Body of pancreas (tissue), 4 donors: ENCODE measurements at regions not wholly inside any gene's neighbourhood (a gene's known extent, or its start where the extent isn't known, plus 50 kb on each side); places are given as distances from the start of the nearest gene placed in this dataset.

Source experiments
- ATAC-seq: fragments of 150-250 bp; one replicate; pipeline ENCODE4 v1.9.1; 2016
- DNase-seq, 4 donors: peaks; one replicate each; pipeline ENCODE4 v3.0.0-alpha.2; 2019
- H3K27ac ChIP-seq, 4 donors: fragments of 200-600 bp; sonication (generic); 1 replicate in 3 of 4; 2 replicates in 1 of 4; pipeline versions ENCODE4 v1.5.1 to v1.6.1; 2016 to 2019; ENCODE audit warnings: mild to moderate bottlenecking in 1 of 4, mixed read lengths in 1 of 4, moderate library complexity in 1 of 4
- H3K27me3 ChIP-seq, 2 donors: fragments of 200-600 bp; sonication (generic); one replicate each; pipeline ENCODE4 v1.6.0; 2016; ENCODE audit warnings: mild to moderate bottlenecking in 1 of 2
- H3K36me3 ChIP-seq, 2 donors: fragments of 200-600 bp; sonication (generic); replicated peaks in 1 of 2; 2 replicates each; pipeline ENCODE4 v1.5.1; 2016; ENCODE audit warnings: low read depth in 2 of 2; ENCODE audit not compliant: insufficient read depth in 1 of 2
- H3K4me1 ChIP-seq: fragments of 200-600 bp; sonication (generic); one replicate; pipeline ENCODE4 v1.6.0; 2016
- H3K4me3 ChIP-seq, 2 donors: fragments of 200-600 bp; sonication (generic); 1 replicate in 1 of 2; 2 replicates in 1 of 2; pipeline ENCODE4 v1.5.1; 2016 to 2019
- H3K9me3 ChIP-seq, 3 donors: fragments of 200-600 bp; sonication (generic); 1 replicate in 2 of 3; 2 replicates in 1 of 3; pipeline ENCODE4 v1.5.1; 2016
- POLR2A ChIP-seq, 3 donors: fragments of 450-650 bp; IDR thresholded peaks; one replicate each; pipeline ENCODE4 v1.6.1; 2016; ENCODE audit warnings: antibody characterized with exemption in 3 of 3, mild to moderate bottlenecking in 2 of 3
- WGBS, 2 donors: methylation state at CpG; one replicate each; pipeline ENCODE4 v1.1.5; 2017; 5-methylcytosine and 5-hydroxymethylcytosine counted together
- intact Hi-C: fragments of 100-400 bp; cut with DNase I; formaldehyde crosslinking; loops from one replicate; pipeline ENCODE4 v1.15.1; 2023
- TF ChIP-seq, protein P1 (sequence below), 7 experiments: fragments of 450-650 bp in 4 of 7; fragments of 200-600 bp in 3 of 7; sonication (generic) in 3 of 7; IDR thresholded peaks; one replicate each; pipeline ENCODE4 v1.5.1; 2016 to 2019; ENCODE audit warnings: antibody characterized with exemption in 7 of 7

DNA sequence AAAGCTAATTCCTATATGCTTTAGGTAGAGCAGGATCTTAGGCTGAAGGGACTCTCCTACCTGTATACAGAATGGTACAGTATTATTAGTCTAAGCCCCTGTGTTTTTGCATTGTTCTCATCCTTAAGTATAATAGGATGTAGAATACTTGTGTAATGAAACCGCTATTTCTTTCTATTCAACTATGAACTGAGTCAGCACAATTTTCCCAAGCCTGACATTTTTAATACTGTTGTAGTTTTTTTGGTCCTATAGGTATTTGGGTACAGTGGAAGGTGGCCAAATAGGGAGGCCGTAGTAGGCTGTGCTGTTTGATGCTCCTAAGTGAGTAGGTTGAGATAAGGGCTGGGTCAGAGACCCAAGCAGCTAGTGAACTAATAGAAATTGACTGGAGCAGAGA lies 205.1 kb downstream of the MACC1 start:
- WGBS, 2 donors, result 84 to 88% methylated on average over 2 of the region's 2 CpGs
- intact Hi-C loops, result no loop called here

DNA sequence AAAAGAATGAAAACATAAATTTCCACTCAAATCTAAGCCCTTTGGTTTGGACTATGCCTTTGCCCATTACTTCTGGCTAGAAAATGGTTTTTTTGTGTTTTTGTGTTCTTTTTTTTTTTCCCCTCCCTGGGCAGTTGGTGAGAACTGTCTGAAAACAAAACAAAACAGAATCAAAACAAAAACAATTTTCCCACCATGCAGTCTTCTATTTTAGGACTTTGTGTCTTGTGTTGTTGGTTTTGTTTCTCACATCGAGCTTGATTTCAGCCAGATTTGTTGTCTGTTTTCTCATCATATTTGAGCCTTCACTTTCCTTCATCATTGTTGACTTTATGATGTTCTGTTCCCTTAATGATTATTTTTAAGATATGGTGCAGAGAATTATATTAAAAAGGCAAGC lies 206.3 kb downstream of the MACC1 start:
- H3K27ac ChIP-seq, result no peak overlapping the region
- intact Hi-C loops, result no loop called here
- no peak overlapping the region for H3K4me3 ChIP-seq
- no peak for ATAC-seq
- DNase-seq, result no peak
- 70 to 74% methylated on average over 1 of the region's 1 CpG for WGBS, 2 donors
- no peaks in the 10 kb centered on the region for H3K4me1 ChIP-seq
- TF ChIP-seq, protein P1, sequence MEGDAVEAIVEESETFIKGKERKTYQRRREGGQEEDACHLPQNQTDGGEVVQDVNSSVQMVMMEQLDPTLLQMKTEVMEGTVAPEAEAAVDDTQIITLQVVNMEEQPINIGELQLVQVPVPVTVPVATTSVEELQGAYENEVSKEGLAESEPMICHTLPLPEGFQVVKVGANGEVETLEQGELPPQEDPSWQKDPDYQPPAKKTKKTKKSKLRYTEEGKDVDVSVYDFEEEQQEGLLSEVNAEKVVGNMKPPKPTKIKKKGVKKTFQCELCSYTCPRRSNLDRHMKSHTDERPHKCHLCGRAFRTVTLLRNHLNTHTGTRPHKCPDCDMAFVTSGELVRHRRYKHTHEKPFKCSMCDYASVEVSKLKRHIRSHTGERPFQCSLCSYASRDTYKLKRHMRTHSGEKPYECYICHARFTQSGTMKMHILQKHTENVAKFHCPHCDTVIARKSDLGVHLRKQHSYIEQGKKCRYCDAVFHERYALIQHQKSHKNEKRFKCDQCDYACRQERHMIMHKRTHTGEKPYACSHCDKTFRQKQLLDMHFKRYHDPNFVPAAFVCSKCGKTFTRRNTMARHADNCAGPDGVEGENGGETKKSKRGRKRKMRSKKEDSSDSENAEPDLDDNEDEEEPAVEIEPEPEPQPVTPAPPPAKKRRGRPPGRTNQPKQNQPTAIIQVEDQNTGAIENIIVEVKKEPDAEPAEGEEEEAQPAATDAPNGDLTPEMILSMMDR (IDR thresholded peaks at IDR 0.05), result no peak
- TF ChIP-seq POLR2A (IDR thresholded peaks at IDR 0.05), result no peak
- no peaks in the 10 kb centered on the region for H3K9me3 ChIP-seq
- H3K27me3 ChIP-seq, result no peaks in the 10 kb centered on the region
- no peaks in the 10 kb centered on the region for H3K36me3 ChIP-seq

More for the DNA sequence above, 205.1 kb downstream of the MACC1 start:
- DNase-seq (no peak), ATAC-seq (no peak)
- TF ChIP-seq, protein P1 (IDR thresholded peaks at IDR 0.05), result no peak
- no peak for TF ChIP-seq POLR2A (IDR thresholded peaks at IDR 0.05)
- Histone ChIP-seq H3K27me3 (no peaks in the 10 kb centered on the region), H3K9me3 (no peaks in the 10 kb centered on the region), H3K4me3 (no peak overlapping the region), H3K36me3 (no peaks in the 10 kb centered on the region), H3K27ac (no peak overlapping the region), H3K4me1 (no peaks in the 10 kb centered on the region)

DNA sequence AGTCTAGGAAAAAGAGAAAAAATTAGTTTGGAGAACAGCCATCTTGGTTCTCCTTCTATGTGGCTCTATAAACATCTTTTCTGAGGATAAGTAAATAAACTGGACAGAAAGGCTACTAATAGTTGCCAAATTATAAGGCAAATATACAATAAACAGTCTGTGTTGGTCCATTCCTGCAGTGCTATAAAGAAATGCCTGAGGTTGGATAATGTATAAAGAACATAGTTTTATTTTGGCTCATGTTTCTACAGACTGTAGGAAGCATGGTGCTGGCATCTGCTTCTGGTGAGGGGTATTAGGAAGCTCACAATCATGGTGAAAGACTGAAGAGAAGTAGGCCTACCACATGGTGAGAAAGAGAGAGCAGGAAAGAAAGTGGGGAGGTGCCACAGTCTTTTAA lies 209.7 kb downstream of the MACC1 start:
- H3K9me3 ChIP-seq, result no peaks in the 10 kb centered on the region
- H3K4me3 ChIP-seq, result no peak overlapping the region
- H3K27me3 ChIP-seq, result no peaks in the 10 kb centered on the region
- intact Hi-C loops, result no loop called here
- ATAC-seq (no peak), DNase-seq (no peak)
- H3K36me3 ChIP-seq, result no peaks in the 10 kb centered on the region
- TF ChIP-seq, protein P1 (IDR thresholded peaks at IDR 0.05), result no peak
- no peak for TF ChIP-seq POLR2A (IDR thresholded peaks at IDR 0.05)
- H3K4me1 ChIP-seq, result no peaks in the 10 kb centered on the region
- H3K27ac ChIP-seq, result no peak overlapping the region

DNA sequence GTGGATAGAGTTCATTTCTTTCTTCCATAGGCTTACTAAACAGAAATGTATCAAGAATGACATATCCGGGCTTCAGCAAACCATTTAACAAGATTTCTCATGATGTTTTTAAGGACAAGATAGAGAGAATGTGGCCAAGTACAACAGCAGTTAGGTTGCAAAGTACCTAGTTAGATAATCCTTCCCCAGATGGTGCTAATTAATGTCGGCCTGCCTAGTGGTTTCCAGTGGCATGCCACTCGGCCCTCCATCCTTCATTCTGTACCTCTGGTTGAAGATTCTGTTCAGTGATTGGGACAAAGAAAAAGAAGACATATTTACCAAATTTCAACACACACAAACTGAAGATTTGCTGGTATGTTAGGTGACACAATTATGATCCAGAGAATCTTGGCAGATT lies 212.1 kb downstream of the MACC1 start:
- WGBS, 2 donors, result 74 to 80% methylated on average over 3 of the region's 3 CpGs
- no peak overlapping the region for H3K27ac ChIP-seq
- H3K9me3 ChIP-seq, result no peaks in the 10 kb centered on the region
- DNase-seq (no peak), ATAC-seq (no peak)
- intact Hi-C loops, result no loop called here
- no peaks in the 10 kb centered on the region for H3K4me1 ChIP-seq
- no peak for TF ChIP-seq POLR2A (IDR thresholded peaks at IDR 0.05)
- TF ChIP-seq, protein P1 (IDR thresholded peaks at IDR 0.05), result no peak
- H3K36me3 ChIP-seq, result no peaks in the 10 kb centered on the region
- no peaks in the 10 kb centered on the region for H3K27me3 ChIP-seq
- H3K4me3 ChIP-seq, result no peak overlapping the region

DNA sequence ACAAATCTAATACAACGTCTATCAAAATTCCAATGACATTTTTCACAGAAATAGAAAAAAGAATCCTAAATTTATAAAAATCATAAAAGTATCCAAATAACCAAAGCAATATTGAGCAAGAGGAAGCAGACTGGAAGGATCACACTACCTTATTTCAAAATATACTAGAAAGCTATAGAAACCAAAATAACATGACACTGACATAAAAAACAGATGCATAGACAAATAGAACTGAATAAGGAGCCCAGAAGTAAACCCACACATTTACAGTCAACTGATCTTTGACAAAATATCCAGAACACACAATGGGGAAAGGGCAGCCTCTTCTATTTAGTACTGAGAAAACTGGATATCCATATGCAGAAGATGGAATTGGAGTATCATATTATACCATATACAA lies 217.5 kb downstream of the MACC1 start:
- Histone ChIP-seq H3K36me3 (no peaks in the 10 kb centered on the region), H3K27ac (no peak overlapping the region), H3K4me1 (no peaks in the 10 kb centered on the region), H3K27me3 (no peaks in the 10 kb centered on the region), H3K4me3 (no peak overlapping the region), H3K9me3 (no peaks in the 10 kb centered on the region)
- intact Hi-C loops, result no loop called here
- TF ChIP-seq, protein P1 (IDR thresholded peaks at IDR 0.05), result no peak
- no peak for TF ChIP-seq POLR2A (IDR thresholded peaks at IDR 0.05)
- 64 to 71% methylated on average over 1 of the region's 1 CpG for WGBS, 2 donors
- DNase-seq, result no peak
- ATAC-seq, result no peak
